GM21723 (cell line): ENCODE measurements at regions not wholly inside any gene's neighbourhood (a gene's known extent, or its start where the extent isn't known, plus 50 kb on each side); places are given as distances from the start of the nearest gene placed in this dataset.
A peak's percentile ranks its signal among the peaks of the same experiment; 100 is the strongest.

Source experiments
- ATAC-seq: cut with Tn5 transposase; IDR thresholded peaks from one replicate; pipeline ENCODE4 v1.9.1; 2021; ENCODE audit warnings: mild to moderate bottlenecking, moderate library complexity; ENCODE audit not compliant: unreplicated experiment

DNA sequence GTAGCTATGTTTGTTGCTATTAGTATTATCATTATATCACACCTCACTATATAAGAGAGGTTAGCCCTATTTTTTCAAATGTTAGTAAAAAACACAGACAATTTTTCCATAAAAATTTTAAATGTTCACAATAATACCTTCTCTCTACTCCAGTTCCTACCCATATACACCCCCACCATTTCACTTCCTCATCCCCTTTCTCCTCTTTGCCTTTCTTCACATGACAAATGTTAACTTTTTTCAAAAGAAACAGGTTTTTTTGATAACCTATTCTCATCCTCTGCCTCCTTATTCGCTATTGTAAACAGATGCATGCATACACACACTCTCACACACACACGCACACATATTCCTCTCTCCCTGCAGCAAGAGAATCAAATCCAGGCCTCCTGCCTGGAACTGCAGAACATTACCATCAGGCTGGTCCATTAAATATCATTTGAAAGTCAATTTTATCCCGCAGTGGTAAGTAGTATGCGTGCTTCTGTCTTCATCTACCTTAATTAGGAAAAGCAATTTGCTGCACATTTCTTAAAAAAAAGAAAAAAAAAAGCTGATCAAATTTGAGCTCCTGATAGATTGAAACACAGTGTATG, 55.5 kb downstream of the MID1IP1 start:
- no peak for ATAC-seq

GRCh38 chrX:38857736-38858523, 56.7 kb downstream of the MID1IP1 start:
- ATAC-seq, result no peak

GRCh38 chrX:38859602-38860001, 58.3 kb downstream of the MID1IP1 start:
- no peak for ATAC-seq

- ATAC-seq, result no peak
Measured at GRCh38 chrX:38860106-38861013, 59.1 kb downstream of the MID1IP1 start.

- ATAC-seq, result no peak
Measured at GRCh38 chrX:38861489-38861888, 60.2 kb downstream of the MID1IP1 start.

DNA sequence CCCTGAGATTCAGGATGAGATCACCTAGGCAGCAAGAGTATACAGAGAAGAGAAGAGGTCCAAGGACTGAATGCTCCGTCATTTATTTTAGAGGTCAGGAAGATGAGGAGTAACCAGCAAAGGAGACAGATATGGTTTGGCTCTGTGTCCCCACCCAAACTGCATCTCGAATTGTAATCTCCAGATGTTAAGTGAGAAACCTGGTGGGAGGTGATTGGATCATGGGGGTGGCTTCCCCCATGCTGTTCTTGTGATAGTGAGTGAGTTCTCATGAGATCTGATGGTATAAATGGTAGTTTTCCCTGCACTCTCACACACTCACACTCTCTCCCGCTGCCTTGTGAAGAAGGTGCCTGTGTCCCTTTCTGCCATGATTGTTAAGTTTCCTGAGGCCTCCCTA, 60.8 kb downstream of the MID1IP1 start:
- ATAC-seq, result no peak

DNA sequence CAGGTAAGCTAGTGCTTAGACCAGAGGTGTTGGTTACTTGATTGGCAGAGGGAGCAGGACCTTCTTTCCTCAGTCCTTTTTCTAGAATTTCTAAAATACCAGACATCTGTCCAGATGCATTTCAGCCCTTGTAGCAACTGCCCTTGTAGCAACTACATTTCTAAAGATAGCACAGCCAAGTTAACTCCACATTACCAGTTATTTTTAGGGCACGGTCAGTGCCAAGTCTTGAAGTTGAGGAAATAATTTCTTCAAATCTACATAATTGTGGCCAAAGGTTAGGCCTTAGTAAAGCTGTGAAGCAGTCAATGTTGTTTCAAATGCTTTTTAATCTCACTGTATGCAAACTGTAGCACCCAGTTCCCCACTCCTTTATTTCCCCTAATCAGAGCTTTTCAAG, 62.9 kb downstream of the MID1IP1 start:
- ATAC-seq, result no peak

- no peak for ATAC-seq
Measured at GRCh38 chrX:38868321-38868720, 67.1 kb downstream of the MID1IP1 start.

- no peak for ATAC-seq
Measured at GRCh38 chrX:38868941-38869401, 67.7 kb downstream of the MID1IP1 start.

DNA sequence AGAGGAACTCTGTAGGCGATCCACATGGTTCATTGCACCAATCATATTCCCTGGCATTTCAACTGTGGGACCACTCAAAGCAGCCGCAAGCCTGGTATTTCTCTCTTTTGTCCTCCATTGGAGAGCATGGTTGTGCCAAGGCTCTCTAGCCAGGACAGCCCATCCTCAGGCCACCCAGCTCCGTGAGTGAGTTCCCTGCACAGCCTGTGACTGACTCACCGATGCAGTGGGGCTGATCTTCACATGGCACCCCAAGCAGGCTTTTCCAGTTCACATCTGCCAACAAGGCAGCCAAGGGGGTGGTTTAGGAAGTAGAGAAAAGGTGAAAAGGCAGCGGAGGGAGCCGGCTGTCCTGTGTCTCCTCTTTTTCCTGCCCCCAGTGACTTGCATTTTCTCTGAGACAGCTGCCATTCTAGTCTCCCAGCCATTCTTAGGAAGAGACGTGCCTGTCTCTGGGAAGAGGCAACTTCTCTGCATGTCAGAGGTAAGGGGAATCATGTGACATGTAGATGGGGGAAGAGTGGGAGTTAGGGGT, 69.2 kb downstream of the MID1IP1 start:
- ATAC-seq, result no peak

GRCh38 chrX:38871129-38872029, 70.1 kb downstream of the MID1IP1 start:
- no peak for ATAC-seq

DNA sequence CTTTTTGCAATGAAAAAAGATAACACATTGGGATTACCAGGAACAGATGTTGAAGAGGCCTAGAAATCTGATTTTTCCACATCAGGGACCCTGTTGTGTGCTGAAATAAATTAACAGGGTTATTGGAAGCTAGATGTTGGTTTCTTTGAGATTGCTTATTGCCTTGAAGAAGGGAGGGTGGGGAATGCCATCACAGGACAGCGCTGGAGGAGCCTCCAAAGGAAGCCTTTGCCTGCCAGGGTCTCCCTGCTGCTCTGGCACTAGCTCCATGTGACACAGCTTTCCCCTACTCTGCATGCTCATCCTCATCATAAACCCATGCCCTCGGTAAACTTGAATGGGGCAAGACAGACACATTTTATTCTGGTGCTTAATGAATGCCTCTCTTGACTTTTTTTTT, 76.1 kb downstream of the MID1IP1 start:
- ATAC-seq, result no peak

DNA sequence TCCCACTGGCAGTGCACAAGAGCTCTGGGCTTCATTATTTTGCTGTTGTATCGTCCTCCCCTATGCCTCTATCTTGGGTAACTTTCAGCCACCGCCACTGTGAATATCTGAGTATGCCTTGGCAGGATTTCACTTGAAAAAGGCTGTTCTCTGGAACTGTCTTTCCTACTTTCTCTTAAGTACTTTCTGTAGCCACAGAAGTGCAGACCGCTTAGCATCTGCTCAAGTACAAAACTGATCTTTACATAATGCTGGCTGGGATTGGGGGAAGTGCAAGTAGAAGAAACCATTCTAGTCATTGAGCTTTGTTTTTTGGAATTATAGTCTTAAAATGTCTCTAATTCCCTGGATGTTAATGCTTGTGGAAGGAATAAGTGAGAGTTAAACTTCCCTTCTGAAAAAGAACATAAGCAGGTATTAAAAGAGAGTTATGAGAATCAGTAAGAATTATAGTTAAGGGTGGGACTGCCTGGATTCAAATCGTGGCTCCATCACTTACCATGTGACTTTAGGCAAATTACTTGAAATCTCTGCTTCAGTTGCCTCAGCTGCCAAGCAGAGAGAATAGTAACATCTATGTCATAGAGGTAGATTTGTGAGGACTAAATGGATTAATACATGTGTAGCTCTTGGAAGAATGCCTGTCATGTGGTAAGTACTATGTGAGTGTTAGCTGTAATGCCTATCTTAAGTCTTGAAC, 77.5 kb downstream of the MID1IP1 start:
- ATAC-seq, result no peak

- peak; percentile 75 for ATAC-seq
Measured at GRCh38 chrX:38879631-38880220, 78.5 kb downstream of the MID1IP1 start.

DNA sequence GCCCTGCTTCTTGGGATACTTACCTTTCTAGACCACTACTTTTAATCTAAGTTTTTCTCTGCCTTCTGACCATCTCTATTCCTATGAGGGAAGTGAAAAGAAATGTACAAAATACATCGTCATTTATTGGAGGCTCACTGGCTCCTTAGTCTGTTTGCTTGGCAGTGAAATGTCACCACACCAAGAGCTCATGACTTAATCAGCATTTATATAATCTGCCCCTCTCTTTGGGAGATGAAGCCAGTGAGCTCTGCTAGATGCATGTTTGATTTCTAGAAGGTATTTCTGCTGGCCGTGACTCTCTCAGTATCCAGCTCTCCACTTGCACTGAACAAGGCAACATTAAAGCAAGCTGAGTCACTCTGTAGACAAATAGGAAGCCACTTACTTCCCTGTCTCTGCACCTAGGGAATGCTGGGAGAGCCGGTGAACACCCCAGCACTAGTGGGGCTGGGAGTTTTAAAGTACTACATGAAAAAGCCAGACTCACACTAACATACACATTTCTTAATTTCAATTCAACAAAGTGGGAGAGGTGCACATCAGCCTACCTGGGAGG, 79.1 kb downstream of the MID1IP1 start:
- no peak for ATAC-seq

- no peak for ATAC-seq
Measured at GRCh38 chrX:38881066-38881465, 79.8 kb downstream of the MID1IP1 start.

GRCh38 chrX:38881727-38882126, 80.5 kb downstream of the MID1IP1 start:
- ATAC-seq, result no peak

- ATAC-seq, result no peak
Measured at GRCh38 chrX:38882894-38883626, 81.8 kb downstream of the MID1IP1 start.
